ENCODE measurements at regions not wholly inside any gene's neighbourhood (a gene's known extent, or its start where the extent isn't known, plus 50 kb on each side); places are given as distances from the start of the nearest gene placed in this dataset.

GRCh38 chr9:80964374-80964773 is 725.0 kb downstream of the TLE1 start:
- Histone ChIP-seq H3K4me3 (ENCODE audit: low read depth, low read length) (no peak overlapping the region), H3K36me3 (ENCODE audit: control insufficient read depth, insufficient read depth, low read length) (no peaks in the 10 kb centered on the region), H3K27me3 (ENCODE audit: control insufficient read depth, insufficient read depth, low read length) (no peaks in the 10 kb centered on the region)
- no peak for TF ChIP-seq CTCF (IDR thresholded peaks at IDR 0.05; ENCODE audit: insufficient read depth, low read length, poor library complexity, severe bottlenecking)
- DNase-seq (ENCODE audit: low read depth) = no peak

- H3K36me3 ChIP-seq (ENCODE audit: control insufficient read depth, insufficient read depth, low read length) = no peaks in the 10 kb centered on the region
- TF ChIP-seq CTCF (IDR thresholded peaks at IDR 0.05; ENCODE audit: insufficient read depth, low read length, poor library complexity, severe bottlenecking) = no peak
- no peak for DNase-seq (ENCODE audit: low read depth)
Observed at GRCh38 chr9:80957801-80958200, 731.5 kb downstream of the TLE1 start.

GRCh38 chr9:80954521-80954920 is 734.8 kb downstream of the TLE1 start:
- Histone ChIP-seq H3K27me3 (ENCODE audit: control insufficient read depth, insufficient read depth, low read length) (no peaks in the 10 kb centered on the region), H3K4me3 (ENCODE audit: low read depth, low read length) (no peak overlapping the region), H3K36me3 (ENCODE audit: control insufficient read depth, insufficient read depth, low read length) (no peaks in the 10 kb centered on the region)
- no peak for DNase-seq (ENCODE audit: low read depth)
- TF ChIP-seq CTCF (IDR thresholded peaks at IDR 0.05; ENCODE audit: insufficient read depth, low read length, poor library complexity, severe bottlenecking) = no peak

More at GRCh38 chr9:80957801-80958200, 731.5 kb downstream of the TLE1 start:
- no peak overlapping the region for H3K4me3 ChIP-seq (ENCODE audit: low read depth, low read length)
- H3K27me3 ChIP-seq (ENCODE audit: control insufficient read depth, insufficient read depth, low read length) = no peaks in the 10 kb centered on the region

- no peak for DNase-seq (ENCODE audit: low read depth)
- no peak for TF ChIP-seq CTCF (IDR thresholded peaks at IDR 0.05; ENCODE audit: insufficient read depth, low read length, poor library complexity, severe bottlenecking)
- H3K4me3 ChIP-seq (ENCODE audit: low read depth, low read length) = no peak overlapping the region
Observed at GRCh38 chr9:80952363-80952922, 736.9 kb downstream of the TLE1 start.

GRCh38 chr9:80951675-80952074 is 737.7 kb downstream of the TLE1 start:
- H3K27me3 ChIP-seq (ENCODE audit: control insufficient read depth, insufficient read depth, low read length) = no peaks in the 10 kb centered on the region
- no peaks in the 10 kb centered on the region for H3K36me3 ChIP-seq (ENCODE audit: control insufficient read depth, insufficient read depth, low read length)
- no peak for TF ChIP-seq CTCF (IDR thresholded peaks at IDR 0.05; ENCODE audit: insufficient read depth, low read length, poor library complexity, severe bottlenecking)
- no peak for DNase-seq (ENCODE audit: low read depth)
- H3K4me3 ChIP-seq (ENCODE audit: low read depth, low read length) = no peak overlapping the region

More at GRCh38 chr9:80952363-80952922, 736.9 kb downstream of the TLE1 start:
- Histone ChIP-seq H3K36me3 (ENCODE audit: control insufficient read depth, insufficient read depth, low read length) (no peaks in the 10 kb centered on the region), H3K27me3 (ENCODE audit: control insufficient read depth, insufficient read depth, low read length) (no peaks in the 10 kb centered on the region)

GRCh38 chr9:80948876-80949275 is 740.5 kb downstream of the TLE1 start:
- no peak overlapping the region for H3K4me3 ChIP-seq (ENCODE audit: low read depth, low read length)
- H3K36me3 ChIP-seq (ENCODE audit: control insufficient read depth, insufficient read depth, low read length) = no peaks in the 10 kb centered on the region
- no peaks in the 10 kb centered on the region for H3K27me3 ChIP-seq (ENCODE audit: control insufficient read depth, insufficient read depth, low read length)
- TF ChIP-seq CTCF (IDR thresholded peaks at IDR 0.05; ENCODE audit: insufficient read depth, low read length, poor library complexity, severe bottlenecking) = no peak
- no peak for DNase-seq (ENCODE audit: low read depth)

Data from kidney epithelial cell (primary cell).